ENCODE measurements at regions not wholly inside any gene's neighbourhood (a gene's known extent, or its start where the extent isn't known, plus 50 kb on each side); places are given as distances from the start of the nearest gene placed in this dataset.
"Not testable (repeated sequence)": the region's sequence is repeated elsewhere in the genome, so short reads cannot be mapped to it uniquely, and the experiment has no call there.

DNA sequence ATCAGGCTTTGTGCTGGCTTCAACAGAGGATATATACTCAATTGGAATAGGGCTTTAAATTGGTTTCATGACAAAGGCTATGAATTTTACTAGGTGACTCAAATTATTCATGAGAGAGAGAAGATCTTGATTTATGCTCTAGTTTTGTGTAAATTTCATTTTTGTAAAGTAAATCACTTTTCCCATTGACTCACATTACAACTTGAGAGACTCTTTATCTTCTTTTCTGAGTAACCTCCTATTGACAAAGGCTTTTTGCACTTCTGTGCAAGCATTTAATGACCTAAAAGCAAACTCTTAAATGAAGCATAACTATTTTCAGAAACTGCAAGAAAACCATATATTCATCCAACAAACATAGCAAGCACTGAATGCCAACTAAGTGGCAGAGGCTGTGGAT lies 98.5 kb upstream of the RHOBTB1 start:
- H3K4me3 Mint-ChIP-seq = no peak overlapping the region
- ChIA-PET POLR2A (no interaction called here), CTCF (no interaction called here)
- H3K9me3 Mint-ChIP-seq (ENCODE audit: insufficient read depth) = no peaks in the 10 kb centered on the region
- DNase-seq (no peak), ATAC-seq (no peak)
- no peaks in the 10 kb centered on the region for H3K4me1 Mint-ChIP-seq (ENCODE audit: low read depth)
- no peak overlapping the region for H3K27ac Mint-ChIP-seq
- H3K36me3 Mint-ChIP-seq (ENCODE audit: low read depth) = no peaks in the 10 kb centered on the region
- no peaks in the 10 kb centered on the region for H3K27me3 Mint-ChIP-seq (ENCODE audit: low read depth)

- no peaks in the 10 kb centered on the region for H3K4me1 Mint-ChIP-seq (ENCODE audit: low read depth)
- ChIA-PET POLR2A (no interaction called here), CTCF (no interaction called here)
- no peak overlapping the region for H3K27ac Mint-ChIP-seq
- no peaks in the 10 kb centered on the region for H3K9me3 Mint-ChIP-seq (ENCODE audit: insufficient read depth)
- DNase-seq (no peak), ATAC-seq (no peak)
- H3K27me3 Mint-ChIP-seq (ENCODE audit: low read depth) = no peaks in the 10 kb centered on the region
- no peaks in the 10 kb centered on the region for H3K36me3 Mint-ChIP-seq (ENCODE audit: low read depth)
- H3K4me3 Mint-ChIP-seq = no peak overlapping the region
Measured at GRCh38 chr10:61040399-61041016, 96.5 kb upstream of the RHOBTB1 start.

DNA sequence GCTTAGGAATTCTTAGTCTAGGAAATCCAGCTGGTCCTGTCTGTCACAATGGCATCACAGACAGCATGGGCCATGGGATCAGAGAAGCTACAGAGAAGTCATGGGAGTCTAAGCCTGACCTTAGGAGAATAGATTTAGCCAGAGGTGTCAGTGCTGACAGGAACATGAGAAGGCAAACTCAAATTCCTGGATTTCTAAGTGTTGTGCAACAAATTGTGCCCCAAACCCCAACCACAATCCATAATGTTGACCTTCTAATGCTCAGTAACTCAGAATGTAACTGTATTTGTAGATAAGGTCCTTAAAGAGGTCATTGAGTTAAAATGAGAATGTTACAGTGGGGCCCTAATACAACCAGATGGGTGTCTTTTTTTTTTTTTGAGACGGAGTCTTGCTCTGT lies 95.9 kb upstream of the RHOBTB1 start:
- Mint-ChIP-seq H3K4me1 (ENCODE audit: low read depth) (no peaks in the 10 kb centered on the region), H3K9me3 (ENCODE audit: insufficient read depth) (no peaks in the 10 kb centered on the region), H3K36me3 (ENCODE audit: low read depth) (no peaks in the 10 kb centered on the region), H3K4me3 (no peak overlapping the region), H3K27me3 (ENCODE audit: low read depth) (no peaks in the 10 kb centered on the region), H3K27ac (no peak overlapping the region)
- DNase-seq (no peak), ATAC-seq (no peak)
- POLR2A ChIA-PET = no interaction called here
- CTCF ChIA-PET = no interaction called here

GRCh38 chr10:61037261-61037830 lies 93.4 kb upstream of the RHOBTB1 start:
- H3K36me3 Mint-ChIP-seq (ENCODE audit: low read depth); DNase-seq; ATAC-seq; CTCF ChIA-PET; H3K27me3 Mint-ChIP-seq (ENCODE audit: low read depth); POLR2A ChIA-PET; H3K4me1 Mint-ChIP-seq (ENCODE audit: low read depth); H3K4me3 Mint-ChIP-seq; H3K27ac Mint-ChIP-seq; H3K9me3 Mint-ChIP-seq (ENCODE audit: insufficient read depth): not testable (repeated sequence)

- H3K4me3 Mint-ChIP-seq; H3K36me3 Mint-ChIP-seq (ENCODE audit: low read depth); DNase-seq; H3K4me1 Mint-ChIP-seq (ENCODE audit: low read depth); H3K9me3 Mint-ChIP-seq (ENCODE audit: insufficient read depth); POLR2A ChIA-PET; H3K27ac Mint-ChIP-seq; CTCF ChIA-PET; ATAC-seq; H3K27me3 Mint-ChIP-seq (ENCODE audit: low read depth): not testable (repeated sequence)
Measured at GRCh38 chr10:61036148-61036547, 92.2 kb upstream of the RHOBTB1 start.

DNA sequence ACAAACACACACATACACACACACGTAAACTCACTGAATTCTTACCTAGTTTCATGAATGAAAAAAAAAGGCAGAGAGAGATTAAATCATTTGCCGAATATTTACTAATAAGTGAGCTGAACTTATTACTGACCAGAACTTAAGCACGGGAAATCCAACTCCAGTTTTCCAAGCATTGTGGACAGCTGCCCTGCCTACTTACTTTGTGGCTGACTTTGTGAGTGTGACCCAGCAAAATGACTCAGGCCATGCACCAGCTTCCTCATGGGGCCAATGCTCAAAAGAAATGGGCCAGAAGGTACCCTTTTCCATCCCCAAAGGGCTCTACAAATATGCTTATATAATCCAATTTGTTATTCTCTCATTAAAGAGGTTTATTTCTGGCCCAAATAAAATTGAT lies 87.4 kb upstream of the RHOBTB1 start:
- Mint-ChIP-seq H3K4me3 (no peak overlapping the region), H3K9me3 (ENCODE audit: insufficient read depth) (no peaks in the 10 kb centered on the region), H3K36me3 (ENCODE audit: low read depth) (no peaks in the 10 kb centered on the region), H3K27ac (no peak overlapping the region), H3K4me1 (ENCODE audit: low read depth) (no peaks in the 10 kb centered on the region), H3K27me3 (ENCODE audit: low read depth) (no peaks in the 10 kb centered on the region)
- ATAC-seq = no peak
- ChIA-PET POLR2A (interaction anchor here (0.6 kb wide), 1 partner anchor 32 kb away, joined by 3 read pairs; no protein-coding TSS in a partner anchor), CTCF (no interaction called here)
- DNase-seq = no peak

DNA sequence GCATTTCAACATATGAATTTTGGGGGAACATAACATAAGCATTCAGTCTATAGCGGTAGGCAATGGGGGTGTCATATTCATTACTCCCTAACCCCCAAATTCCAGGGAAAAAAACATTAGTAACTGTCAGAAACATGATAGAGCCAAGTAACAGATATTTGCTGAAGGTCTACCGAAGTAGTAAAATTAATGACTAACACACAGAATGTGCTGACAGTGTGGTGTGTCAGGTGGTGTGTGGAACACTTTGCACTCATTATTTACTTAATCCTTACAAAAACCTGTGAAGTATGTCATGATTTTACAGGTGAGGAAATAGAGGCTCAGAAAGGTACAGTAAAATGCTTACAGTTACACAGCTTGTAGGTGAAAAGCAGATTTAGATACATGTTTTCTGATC lies 85.4 kb upstream of the RHOBTB1 start:
- Mint-ChIP-seq H3K27ac (no peak overlapping the region), H3K4me1 (ENCODE audit: low read depth) (no peaks in the 10 kb centered on the region), H3K9me3 (ENCODE audit: insufficient read depth) (no peaks in the 10 kb centered on the region), H3K36me3 (ENCODE audit: low read depth) (no peaks in the 10 kb centered on the region), H3K4me3 (no peak overlapping the region), H3K27me3 (ENCODE audit: low read depth) (no peaks in the 10 kb centered on the region)
- DNase-seq = no peak
- ChIA-PET POLR2A (no interaction called here), CTCF (no interaction called here)
- no peak for ATAC-seq

GRCh38 chr10:61028861-61029361 lies 84.9 kb upstream of the RHOBTB1 start:
- no peaks in the 10 kb centered on the region for H3K4me1 Mint-ChIP-seq (ENCODE audit: low read depth)
- no peaks in the 10 kb centered on the region for H3K36me3 Mint-ChIP-seq (ENCODE audit: low read depth)
- no peaks in the 10 kb centered on the region for H3K9me3 Mint-ChIP-seq (ENCODE audit: insufficient read depth)

GRCh38 chr10:61024856-61025201 lies 80.8 kb upstream of the RHOBTB1 start:
- peaks cover 2% of the 10 kb centered on the region for H3K27me3 Mint-ChIP-seq (ENCODE audit: low read depth)
- no peaks in the 10 kb centered on the region for H3K9me3 Mint-ChIP-seq (ENCODE audit: insufficient read depth)
- H3K4me3 Mint-ChIP-seq = no peak overlapping the region
- H3K27ac Mint-ChIP-seq = no peak overlapping the region
- ATAC-seq = no peak
- DNase-seq = no peak
- ChIA-PET CTCF (interaction anchor here (1.0 to 1.2 kb wide), 2 partner anchors 56 to 60 kb away, joined by 3 read pairs; no protein-coding TSS in a partner anchor), POLR2A (no interaction called here)
- H3K4me1 Mint-ChIP-seq (ENCODE audit: low read depth) = no peaks in the 10 kb centered on the region
- H3K36me3 Mint-ChIP-seq (ENCODE audit: low read depth) = no peaks in the 10 kb centered on the region

More at GRCh38 chr10:61028861-61029361, 84.9 kb upstream of the RHOBTB1 start:
- ChIA-PET CTCF (no interaction called here), POLR2A (no interaction called here)
- Mint-ChIP-seq H3K27me3 (ENCODE audit: low read depth) (no peaks in the 10 kb centered on the region), H3K4me3 (no peak overlapping the region), H3K27ac (no peak overlapping the region)
- DNase-seq (no peak), ATAC-seq (no peak)

GRCh38 chr10:61024151-61024855 lies 80.3 kb upstream of the RHOBTB1 start:
- Mint-ChIP-seq H3K9me3 (ENCODE audit: insufficient read depth) (no peaks in the 10 kb centered on the region), H3K27ac (no peak overlapping the region), H3K4me3 (no peak overlapping the region), H3K27me3 (ENCODE audit: low read depth) (peaks cover 2% of the 10 kb centered on the region), H3K4me1 (ENCODE audit: low read depth) (no peaks in the 10 kb centered on the region), H3K36me3 (ENCODE audit: low read depth) (no peaks in the 10 kb centered on the region)
- ATAC-seq = no peak
- DNase-seq = no peak
- CTCF ChIA-PET = interaction anchor here (1.2 kb wide), 1 partner anchor 56 kb away, joined by 3 read pairs; no protein-coding TSS in a partner anchor
- POLR2A ChIA-PET = no interaction called here

DNA sequence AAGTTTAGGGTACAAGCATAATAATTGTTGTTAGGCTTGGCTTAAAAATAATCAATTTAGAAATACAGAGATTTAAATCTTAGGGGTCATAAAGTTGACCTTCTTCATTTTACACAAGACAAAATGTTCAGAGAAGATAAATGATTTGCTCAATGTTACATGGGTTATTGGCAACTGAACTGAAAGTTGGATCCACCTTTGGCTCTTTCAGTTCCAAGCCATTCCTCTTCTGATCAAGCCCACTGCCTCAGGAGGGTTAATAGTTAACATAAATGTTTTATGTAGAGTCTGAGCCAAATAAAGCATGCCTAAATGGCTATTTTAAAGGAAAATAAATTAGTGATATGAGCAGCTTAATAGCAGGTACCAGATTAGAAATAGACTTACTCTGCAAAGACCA lies 79.1 kb upstream of the RHOBTB1 start:
- CTCF ChIA-PET = no interaction called here
- peaks cover 2% of the 10 kb centered on the region for H3K27me3 Mint-ChIP-seq (ENCODE audit: low read depth)
- no peaks in the 10 kb centered on the region for H3K36me3 Mint-ChIP-seq (ENCODE audit: low read depth)

DNA sequence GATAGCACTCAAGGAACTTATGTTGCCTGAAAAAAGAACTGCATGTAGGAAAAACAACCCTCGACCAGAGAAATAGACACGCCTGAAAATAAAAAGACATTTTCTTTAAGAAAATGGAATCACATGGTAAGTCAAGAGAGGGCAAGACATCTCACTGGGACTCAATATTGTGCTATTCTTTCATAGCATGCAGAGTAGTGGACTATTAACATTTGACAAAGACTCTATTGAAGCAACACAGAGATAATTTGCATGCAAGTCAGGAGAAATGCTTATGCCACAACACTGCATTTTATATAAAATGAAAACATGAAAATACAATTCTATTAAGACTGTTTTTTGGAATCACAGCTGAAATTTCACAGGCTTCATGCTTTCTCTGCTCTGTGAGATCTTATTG lies 77.9 kb upstream of the RHOBTB1 start:
- H3K36me3 Mint-ChIP-seq (ENCODE audit: low read depth) = no peaks in the 10 kb centered on the region
- peaks cover 2% of the 10 kb centered on the region for H3K27me3 Mint-ChIP-seq (ENCODE audit: low read depth)
- DNase-seq (no peak), ATAC-seq (no peak)
- no peaks in the 10 kb centered on the region for H3K9me3 Mint-ChIP-seq (ENCODE audit: insufficient read depth)
- no peak overlapping the region for H3K4me3 Mint-ChIP-seq
- CTCF ChIA-PET = no interaction called here
- POLR2A ChIA-PET = no interaction called here
- no peak overlapping the region for H3K27ac Mint-ChIP-seq
- H3K4me1 Mint-ChIP-seq (ENCODE audit: low read depth) = no peaks in the 10 kb centered on the region

More for the DNA sequence above, 79.1 kb upstream of the RHOBTB1 start:
- no peak for ATAC-seq
- H3K27ac Mint-ChIP-seq = no peak overlapping the region
- no peak overlapping the region for H3K4me3 Mint-ChIP-seq
- H3K9me3 Mint-ChIP-seq (ENCODE audit: insufficient read depth) = no peaks in the 10 kb centered on the region
- no peak for DNase-seq
- no peaks in the 10 kb centered on the region for H3K4me1 Mint-ChIP-seq (ENCODE audit: low read depth)
- POLR2A ChIA-PET = no interaction called here
